Inferior parietal cortex (tissue), 1 donor: ENCODE measurements at regions not wholly inside any gene's neighbourhood (a gene's known extent, or its start where the extent isn't known, plus 50 kb on each side); places are given as distances from the start of the nearest gene placed in this dataset.
"Not testable (repeated sequence)": the region's sequence is repeated elsewhere in the genome, so short reads cannot be mapped to it uniquely, and the experiment has no call there.

ENCODE experiments used
- DNase-seq: peaks from one replicate; pipeline ENCODE4 v3.0.0-alpha.2; 2016; ENCODE audit errors: extremely low spot score

- DNase-seq, result no peak
Observed at GRCh38 chr4:38381788-38382187, 282.2 kb upstream of the KLF3 start.

DNA sequence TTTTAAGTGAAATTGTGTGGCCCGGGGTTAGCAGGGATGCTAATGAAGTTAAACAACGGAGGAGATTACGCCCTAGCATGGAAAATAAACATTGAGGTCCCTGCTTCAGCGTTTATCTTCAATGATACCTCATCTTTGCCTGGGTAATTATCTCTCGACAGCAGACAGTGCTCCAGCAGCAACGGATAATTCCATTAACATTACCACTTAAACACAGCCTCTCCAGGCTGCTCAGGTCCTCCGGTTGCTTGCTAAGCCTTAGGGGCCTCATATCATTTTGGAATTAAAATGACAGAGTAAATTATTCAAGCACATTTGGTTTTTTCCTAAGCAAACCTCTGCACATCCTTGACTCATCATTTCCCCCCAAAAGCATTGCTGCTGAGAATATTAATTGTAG lies 281.5 kb upstream of the KLF3 start:
- DNase-seq, result no peak

DNA sequence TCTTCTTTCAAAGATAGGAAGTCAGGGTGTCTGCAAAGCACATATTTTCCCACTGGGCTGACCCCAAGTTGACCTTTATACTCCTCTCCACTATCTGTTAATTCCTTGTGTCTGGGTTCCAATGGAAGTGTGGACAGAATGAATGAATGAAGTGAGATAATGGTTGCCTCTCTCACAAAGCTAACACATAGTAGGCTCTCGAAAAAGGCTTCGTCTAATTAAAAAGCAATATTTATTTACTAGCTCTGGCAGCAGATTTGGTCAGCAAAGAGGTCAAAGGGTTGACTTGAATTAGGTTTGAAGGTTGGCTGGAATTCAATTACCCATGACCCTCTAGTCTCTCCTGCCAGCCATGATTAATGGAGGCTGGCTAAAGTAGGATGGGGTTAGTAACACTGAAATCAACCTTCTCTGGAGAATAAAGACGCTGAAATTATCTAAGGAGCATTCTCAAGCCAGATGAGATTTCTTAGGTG lies 280.3 kb upstream of the KLF3 start:
- no peak for DNase-seq

DNA sequence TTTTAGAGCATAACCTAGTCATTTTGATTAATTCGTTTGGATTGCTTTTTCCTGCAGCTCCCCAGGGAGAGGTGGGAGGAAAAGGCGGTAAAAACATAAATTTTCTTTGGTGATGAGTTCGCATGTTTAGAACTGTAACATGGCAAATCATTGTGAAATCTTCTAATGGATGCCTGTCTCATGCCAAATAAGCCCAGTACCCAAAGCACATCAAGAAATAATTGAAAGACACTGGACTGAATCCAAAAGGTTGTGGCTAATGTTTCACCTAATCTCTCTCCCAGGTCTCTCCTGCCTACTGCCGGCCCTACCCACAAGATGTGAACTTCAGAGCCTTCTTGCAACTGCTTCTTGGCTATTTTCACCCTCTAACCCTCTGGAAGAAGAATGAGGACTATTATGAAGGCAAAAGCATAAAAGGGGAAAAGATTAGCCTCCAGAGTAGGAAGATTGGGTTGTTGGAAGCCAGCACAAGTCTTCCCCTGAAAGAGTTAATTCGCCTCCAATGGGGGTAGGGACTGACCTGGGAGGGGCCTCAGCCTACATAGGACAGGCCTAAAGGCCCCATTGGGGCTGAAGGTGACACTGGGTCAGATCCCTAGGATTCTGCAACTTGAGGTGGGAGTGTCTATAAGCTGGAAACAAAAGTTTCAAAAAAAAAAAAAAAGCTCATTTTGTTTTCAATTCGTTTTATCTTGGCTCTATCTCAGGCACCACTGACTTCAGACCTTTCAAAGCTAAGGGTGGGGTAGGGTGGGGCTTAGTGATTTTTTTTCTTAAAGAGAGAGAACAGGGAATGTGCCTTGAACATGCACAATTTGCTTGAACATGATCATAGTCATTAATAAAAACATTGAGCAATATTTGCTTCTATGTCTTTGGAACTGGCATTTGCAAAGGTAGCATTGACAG lies 278.6 kb upstream of the KLF3 start:
- no peak for DNase-seq

GRCh38 chr4:38386005-38386551 lies 277.9 kb upstream of the KLF3 start:
- no peak for DNase-seq

DNA sequence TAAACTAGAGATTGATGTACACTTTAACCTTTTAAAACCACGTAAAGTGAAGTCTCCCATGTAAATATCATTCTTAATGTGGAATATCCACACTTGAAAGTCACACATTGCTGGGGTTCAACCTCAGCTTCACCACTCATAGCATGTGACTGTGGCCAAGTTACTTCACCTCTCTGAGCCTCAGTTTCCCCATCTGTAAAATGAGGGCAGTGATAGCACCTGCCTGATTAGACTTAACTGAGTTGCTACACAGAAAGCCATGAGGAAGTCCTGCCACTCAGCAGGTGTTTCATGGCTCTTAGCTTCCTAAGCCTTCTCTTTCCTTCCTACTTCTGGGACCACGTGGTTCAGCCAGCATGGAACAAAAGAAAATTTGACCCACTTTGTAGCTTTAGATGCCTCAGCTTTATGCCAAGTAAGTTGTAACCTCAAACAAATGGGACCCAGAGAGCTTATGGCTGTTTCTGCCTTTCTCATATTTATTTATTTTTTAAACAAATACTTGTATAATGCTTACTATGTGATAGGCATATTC lies 277.3 kb upstream of the KLF3 start:
- DNase-seq, result no peak

DNA sequence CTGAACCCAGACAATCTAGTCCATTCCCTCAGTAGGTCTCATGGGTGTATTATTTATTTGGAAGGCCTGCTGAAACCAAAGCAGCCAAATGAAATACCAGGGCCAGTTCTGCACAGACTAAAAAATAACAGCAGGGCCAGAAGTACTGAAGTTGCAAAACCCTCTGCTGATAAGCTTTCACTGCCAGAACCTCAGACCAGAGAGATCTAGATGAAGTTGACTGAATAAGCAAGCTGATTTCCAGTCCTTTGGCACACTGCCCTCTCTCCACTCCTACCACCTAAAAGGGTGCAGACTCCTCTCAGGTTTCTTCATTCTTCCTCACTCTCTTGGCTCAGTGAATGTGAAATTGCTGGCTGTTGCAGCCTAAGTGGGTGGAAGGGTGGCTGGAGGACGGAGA lies 276.7 kb upstream of the KLF3 start:
- DNase-seq, result peak; percentile 9

DNA sequence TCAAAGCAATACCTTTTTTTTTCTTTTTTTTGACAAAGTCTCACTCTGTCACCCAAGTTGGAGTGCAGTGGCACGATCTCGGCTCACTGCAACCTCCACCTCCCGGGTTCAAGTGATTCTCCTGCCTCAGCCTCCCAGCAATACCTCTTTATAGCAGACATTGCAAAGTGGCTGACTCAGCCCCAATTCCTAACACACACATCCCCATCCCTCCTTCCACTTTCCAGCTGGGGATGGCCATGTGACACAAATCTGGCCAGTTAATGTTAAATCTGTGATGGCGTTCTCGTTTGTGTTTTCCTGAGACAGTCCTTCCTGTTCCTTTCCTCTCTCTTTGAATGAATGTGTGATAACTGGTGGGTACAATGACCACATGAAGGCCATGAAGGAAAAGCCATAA lies 276.2 kb upstream of the KLF3 start:
- no peak for DNase-seq

- not testable (repeated sequence) for DNase-seq
Observed at GRCh38 chr4:38388907-38389306, 275.1 kb upstream of the KLF3 start.

- no peak for DNase-seq
Observed at GRCh38 chr4:38390969-38391545, 272.9 kb upstream of the KLF3 start.

GRCh38 chr4:38392223-38392855 lies 271.7 kb upstream of the KLF3 start:
- no peak for DNase-seq

DNA sequence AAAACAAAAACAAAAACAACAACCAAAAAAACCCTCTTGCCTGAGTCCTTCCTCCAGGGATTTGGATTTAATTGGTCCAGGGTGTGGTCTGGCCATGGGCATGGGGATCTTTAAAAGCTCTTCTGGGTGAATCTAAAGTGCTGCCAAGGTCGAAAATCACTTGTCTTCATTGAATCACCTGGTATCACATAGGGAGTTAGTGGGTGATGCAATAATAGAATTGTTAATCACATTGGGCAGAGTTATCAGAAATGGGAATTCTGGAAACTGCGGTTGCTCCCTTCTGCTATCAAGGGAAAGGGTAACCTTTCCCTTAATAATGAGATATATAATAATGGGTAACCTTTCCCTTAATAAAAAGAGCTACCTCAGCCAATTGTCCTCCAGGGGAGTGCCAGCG lies 267.9 kb upstream of the KLF3 start:
- no peak for DNase-seq

GRCh38 chr4:38396845-38397547 lies 267.0 kb upstream of the KLF3 start:
- DNase-seq, result no peak

DNA sequence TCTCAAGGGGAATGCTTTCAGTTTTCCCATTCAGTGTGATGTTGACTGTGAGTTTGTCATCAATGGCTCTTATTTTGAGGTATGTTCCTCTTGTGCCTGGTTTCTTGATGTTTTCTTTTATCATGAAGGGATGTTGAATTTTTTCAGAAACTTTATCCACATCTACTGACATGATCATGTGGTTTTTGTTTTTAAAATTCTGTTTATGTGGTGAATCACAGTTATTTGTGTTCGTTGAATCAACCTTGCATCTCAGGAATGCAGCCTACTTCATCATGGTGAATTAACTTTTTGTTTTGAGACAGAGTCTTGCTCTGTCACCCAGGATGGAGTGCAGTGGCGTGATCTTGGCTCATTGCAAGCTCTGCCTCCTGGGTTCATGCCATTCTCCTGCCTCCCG lies 263.1 kb upstream of the KLF3 start:
- no peak for DNase-seq

DNA sequence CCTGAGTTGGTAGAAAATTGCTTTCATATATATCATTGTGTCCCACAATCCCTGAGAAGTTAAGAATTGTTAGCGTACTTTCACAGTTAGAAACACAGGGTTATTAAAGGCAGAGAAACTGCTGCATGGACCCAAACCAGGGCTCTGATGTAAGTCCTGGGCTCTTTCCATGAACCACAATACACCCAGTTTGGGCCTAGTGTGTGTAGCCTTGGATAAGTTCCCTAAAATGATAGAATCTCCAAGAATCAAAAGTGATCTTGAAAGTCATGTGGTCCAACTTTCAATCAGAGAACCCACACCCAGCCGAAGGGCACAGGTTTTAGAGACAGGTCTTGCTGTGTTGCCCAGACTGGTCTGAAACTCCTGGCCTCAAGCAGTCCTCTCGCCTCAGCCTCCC lies 257.8 kb upstream of the KLF3 start:
- no peak for DNase-seq

DNA sequence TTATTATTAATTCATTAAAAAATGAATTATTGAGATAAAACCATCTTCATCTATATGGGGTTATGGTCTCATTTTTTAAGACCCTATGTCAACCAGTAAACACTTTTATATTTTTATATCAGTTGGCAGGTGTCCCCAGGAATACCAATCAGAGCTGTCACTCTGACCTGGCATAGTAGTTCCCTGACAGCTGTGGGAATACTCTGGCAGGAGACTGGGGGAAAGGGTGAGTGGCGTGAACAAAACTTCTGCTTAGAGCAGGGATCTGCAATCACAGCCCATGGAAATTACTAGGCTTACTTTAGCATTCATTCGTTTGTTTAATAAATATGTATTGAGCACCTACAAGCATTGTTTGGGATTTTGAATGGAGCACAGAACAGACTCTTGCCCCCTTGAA lies 254.1 kb upstream of the KLF3 start:
- DNase-seq, result no peak

- DNase-seq, result no peak
Observed at GRCh38 chr4:38411092-38411491, 252.9 kb upstream of the KLF3 start.

DNA sequence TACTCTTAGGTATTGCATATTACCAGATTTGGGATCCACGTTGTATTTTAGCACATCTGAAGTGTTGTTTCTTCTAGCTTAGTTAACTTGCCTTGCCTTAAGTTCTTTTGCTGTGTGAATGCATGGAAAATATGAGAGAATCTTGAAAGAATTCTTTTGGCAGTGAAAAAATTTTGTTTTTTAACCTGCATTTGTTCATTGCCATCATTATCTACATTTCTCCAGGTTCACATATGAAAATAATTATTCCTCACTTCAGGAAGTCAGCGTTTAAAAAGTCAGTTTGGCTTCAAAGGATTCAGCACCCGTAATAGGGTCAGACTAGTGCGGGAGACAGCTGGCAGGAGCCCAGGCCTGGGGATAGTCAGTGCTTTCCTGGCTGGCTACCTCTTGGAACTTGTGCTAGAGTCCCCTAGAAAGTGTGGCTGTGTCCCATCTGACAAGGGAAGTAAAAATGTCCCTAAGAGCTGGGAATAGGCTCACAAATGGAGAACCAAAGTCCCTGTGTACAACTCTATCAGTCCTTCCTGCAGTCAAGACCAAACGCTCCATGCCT lies 251.9 kb upstream of the KLF3 start:
- DNase-seq, result no peak

DNA sequence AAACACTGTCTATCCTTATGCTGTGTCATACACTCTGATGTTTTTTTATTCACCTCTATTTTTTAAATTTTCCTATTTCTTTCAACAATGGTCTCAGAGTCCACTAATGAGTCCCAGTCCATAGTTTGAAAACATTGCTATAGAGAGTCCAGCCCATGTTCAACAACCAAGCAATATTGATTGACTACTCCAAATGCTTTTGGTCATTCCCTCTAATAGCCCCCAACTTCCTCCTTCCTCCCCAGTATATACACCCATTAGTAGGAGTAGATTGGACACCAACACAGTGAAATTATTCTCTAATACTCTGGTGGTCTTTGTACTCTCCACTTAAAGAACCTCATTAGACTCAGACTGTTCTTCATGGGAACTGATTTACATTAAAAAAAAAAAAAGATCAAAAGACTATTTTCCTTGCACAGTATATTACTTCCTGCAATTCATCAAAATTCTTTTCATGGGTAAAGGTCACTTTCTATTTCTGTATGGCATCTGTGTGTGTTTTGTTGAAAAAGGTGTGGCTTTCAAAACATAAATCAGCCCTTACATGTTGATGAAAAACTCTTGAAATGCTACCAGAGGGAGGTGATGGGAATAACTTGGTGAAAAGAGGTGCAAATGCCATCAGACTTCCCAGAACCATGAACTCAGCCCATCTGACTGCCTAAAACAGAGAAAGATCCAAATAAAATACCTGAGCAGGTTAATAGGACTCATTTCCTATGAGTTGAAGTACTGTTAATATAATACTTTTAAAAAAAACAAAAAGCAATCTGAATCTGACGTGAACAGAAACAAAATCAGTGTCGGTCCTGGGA lies 250.3 kb upstream of the KLF3 start:
- no peak for DNase-seq

GRCh38 chr4:38414410-38414809 lies 249.6 kb upstream of the KLF3 start:
- no peak for DNase-seq
